ENCODE measurements at regions not wholly inside any gene's neighbourhood (a gene's known extent, or its start where the extent isn't known, plus 50 kb on each side); places are given as distances from the start of the nearest gene placed in this dataset.
"Not testable (repeated sequence)": the region's sequence is repeated elsewhere in the genome, so short reads cannot be mapped to it uniquely, and the experiment has no call there.

GRCh38 chr6:125354649-125355048, 52.9 kb upstream of the HDDC2 start:
- no peak for DNase-seq (ENCODE audit: low spot score)

DNA sequence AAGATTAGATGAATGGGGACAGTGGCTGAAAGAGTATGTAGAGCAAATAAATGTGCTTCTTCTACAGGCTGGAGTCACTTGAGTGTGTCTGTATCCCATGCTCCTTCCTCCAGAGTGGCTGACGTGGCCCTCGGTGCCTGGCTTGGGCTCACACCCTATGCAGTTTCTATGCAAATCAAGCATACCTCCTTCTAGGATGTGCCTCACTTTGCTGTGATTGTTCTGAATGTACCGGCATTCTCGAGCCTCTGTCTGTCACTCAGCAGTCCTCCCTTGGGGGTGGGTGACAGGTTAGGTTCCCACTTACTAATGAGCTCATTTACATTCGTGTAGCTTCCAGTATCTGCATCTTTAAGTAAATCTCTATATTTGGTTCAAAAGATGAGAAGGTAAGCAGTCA, 55.1 kb upstream of the HDDC2 start:
- DNase-seq (ENCODE audit: low spot score), result no peak

DNA sequence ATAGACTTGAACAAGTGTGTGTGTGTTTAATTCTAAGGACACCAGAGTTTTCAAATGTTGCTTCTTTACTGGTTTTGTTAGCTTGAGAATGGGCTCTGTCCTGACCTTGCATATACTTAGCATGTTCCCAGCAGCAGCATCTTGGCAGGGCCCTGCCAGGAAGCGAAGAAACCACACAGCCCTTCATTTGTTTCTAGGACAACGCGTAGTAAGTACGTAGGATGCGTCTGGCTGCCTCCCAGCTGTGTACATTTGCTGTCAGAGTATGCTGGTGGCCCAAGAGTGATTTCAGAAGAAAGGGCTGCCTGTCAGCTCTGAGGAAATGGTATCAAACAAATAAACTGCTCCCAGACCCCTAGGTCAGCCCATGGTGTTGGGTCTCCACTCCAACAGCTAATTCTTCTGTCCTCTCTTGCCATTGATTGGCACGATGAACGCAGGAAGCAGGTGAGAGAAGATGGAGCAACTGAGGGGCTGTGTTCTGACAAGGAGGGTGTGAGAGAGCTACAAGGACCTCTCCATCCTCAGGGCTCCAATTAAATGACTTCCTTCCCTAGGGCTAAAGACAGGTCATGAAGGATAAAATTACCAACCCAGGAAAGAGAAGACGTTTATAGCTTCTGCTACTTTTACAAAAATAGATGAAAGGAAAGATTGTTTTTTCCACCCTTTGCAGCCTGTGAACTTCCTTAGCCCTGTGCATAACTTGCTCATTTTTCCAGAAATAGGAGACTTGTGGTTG, 55.9 kb upstream of the HDDC2 start:
- no peak for DNase-seq (ENCODE audit: low spot score)

GRCh38 chr6:125358898-125359297, 57.1 kb upstream of the HDDC2 start:
- DNase-seq (ENCODE audit: low spot score), result no peak

DNA sequence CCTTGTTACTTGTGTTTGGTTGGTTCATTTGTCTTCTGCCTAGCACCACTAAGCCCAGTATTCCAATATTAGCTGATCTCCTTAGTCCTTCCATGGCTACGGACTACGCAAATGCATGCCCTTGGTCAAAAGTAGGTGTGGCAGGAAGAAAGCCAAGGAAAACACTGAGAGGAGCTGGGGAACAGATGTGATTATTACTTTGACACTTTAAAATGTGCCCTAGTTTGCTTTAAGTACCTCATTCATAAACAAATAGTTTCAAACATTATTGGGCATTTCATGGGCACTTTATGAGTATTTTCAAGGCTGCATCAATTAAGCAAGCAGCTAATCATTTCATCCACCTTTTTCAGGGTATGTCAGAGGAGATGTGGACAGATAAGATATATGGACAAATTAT, 60.1 kb upstream of the HDDC2 start:
- no peak for DNase-seq (ENCODE audit: low spot score)

DNA sequence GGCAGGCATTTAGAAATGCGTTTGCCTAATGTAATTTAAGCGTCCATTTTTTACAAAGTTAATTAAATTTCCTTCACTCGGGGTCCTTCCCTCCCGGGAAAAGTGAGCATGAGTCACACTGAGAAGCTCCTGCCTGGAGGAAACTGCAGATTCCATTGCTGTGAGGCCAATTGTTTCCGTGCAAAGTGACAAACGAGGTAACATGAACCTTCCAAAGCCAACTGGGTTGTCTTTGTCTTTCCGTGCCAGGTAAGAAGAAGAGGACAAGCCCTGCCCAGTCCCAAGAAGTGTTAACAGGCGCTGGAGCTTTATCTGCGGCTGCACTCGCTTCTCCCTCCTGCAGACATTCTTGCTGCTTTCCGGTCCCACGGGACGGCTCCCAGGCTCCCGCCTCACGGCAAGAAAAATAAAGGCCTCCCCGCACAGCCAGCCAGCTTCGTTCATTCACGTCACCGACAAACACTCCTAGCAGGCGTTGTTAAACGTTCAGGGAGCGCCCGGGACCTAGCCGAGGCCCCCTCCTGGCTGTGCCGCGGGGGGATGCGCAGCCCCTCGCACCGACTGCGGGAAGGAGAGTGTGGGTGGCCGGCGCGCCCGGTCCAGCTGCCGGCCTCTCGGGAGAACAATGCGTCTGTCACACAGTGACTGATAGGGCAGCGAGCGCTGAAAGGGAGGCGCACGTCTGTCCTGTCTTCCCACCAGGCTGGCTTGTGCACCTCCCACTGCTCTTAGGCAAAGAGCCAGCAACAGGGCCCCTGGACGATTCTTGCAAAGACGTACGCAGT, 61.5 kb upstream of the HDDC2 start:
- DNase-seq (ENCODE audit: low spot score), result peak; percentile 19

GRCh38 chr6:125363824-125364165, 62.0 kb upstream of the HDDC2 start:
- DNase-seq (ENCODE audit: low spot score), result no peak

GRCh38 chr6:125365230-125365629, 63.5 kb upstream of the HDDC2 start:
- no peak for DNase-seq (ENCODE audit: low spot score)

- DNase-seq (ENCODE audit: low spot score), result no peak
Measured at GRCh38 chr6:125367036-125367782, 65.4 kb upstream of the HDDC2 start.

GRCh38 chr6:125370343-125370742, 68.6 kb upstream of the HDDC2 start:
- no peak for DNase-seq (ENCODE audit: low spot score)

- DNase-seq (ENCODE audit: low spot score), result no peak
Measured at GRCh38 chr6:125375013-125375412, 73.2 kb upstream of the HDDC2 start.

DNA sequence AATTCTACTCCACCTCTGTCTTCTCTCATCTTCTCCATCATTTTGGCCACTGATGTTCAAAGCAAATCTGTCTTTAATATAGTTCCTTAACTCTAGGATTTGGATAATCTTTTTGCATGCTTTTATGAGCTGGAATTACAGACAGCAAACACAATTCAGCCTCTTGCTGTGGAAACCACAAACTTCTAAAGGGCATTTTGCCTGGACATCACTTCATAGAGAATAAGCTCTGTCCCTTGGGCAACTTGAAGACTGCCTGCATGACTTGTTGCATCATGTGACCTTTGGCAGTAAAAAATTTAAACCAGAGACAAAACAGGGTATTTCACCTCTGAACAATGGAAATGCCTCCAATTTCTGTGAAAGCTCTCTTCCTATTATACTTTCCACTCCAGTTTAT, 74.1 kb upstream of the HDDC2 start:
- DNase-seq (ENCODE audit: low spot score), result no peak

DNA sequence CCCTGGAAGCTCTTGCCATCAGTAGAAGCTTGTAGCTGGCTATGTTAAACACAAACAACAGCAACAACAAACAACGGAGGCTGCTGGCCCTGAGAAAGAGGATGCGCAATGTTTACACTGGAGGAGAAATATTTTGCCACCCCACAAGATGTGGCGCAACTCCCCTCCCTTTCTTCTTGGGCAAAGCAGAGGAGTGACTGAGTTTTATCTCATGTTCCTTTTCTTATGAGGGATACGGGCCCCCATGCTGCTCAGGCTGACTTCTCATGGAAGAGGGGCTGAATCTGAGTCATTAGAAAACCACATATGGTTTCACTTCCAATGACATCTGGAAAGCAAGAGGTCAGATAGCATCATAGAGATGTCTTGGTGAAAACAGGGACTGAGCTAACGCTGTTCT, 75.9 kb upstream of the HDDC2 start:
- no peak for DNase-seq (ENCODE audit: low spot score)

- DNase-seq (ENCODE audit: low spot score), result no peak
Measured at GRCh38 chr6:125379174-125379573, 77.4 kb upstream of the HDDC2 start.

- no peak for DNase-seq (ENCODE audit: low spot score)
Measured at GRCh38 chr6:125380474-125380873, 78.7 kb upstream of the HDDC2 start.

- not testable (repeated sequence) for DNase-seq (ENCODE audit: low spot score)
Measured at GRCh38 chr6:125386337-125386736, 84.6 kb upstream of the HDDC2 start.

DNA sequence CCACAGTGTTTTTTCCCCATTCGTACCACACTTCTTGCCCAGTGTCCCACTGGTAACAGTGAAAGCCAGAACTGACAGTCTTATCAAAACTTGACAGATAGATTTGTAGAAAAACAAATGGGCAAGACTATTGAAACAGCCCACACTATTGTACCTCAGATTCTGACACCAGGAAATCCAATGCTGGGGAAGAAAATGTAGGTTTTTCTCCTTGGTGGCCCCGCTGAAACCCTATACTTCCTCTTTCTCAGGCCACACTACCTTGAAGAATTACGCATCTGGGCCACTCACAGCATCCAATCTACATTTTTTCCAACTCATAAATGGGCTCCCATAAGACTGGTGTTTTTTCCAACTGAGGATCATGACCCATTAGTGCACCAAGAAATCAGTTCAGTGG, 90.9 kb upstream of the HDDC2 start:
- DNase-seq (ENCODE audit: low spot score), result no peak

- no peak for DNase-seq (ENCODE audit: low spot score)
Measured at GRCh38 chr6:125393449-125393858, 91.7 kb upstream of the HDDC2 start.

DNA sequence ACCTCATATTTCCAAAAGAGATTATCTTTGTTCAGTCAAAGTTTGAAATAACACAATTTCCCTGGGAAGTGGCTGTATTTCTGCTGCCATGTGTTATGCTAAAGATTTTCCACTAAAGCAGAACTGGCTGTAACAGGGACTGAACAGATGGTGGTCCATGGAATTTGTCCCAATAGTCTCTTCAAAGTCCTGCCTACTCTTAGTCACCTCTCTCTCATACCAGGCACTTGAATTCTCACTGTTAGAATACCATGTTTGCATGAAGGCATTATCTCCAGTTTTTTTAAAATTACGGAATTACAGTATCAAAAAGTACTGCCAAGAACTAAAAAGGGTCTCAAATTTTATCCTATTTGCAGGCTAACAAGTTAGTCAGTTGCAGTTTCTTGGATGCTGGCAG, 105.0 kb upstream of the HDDC2 start:
- no peak for DNase-seq (ENCODE audit: low spot score)

DNA sequence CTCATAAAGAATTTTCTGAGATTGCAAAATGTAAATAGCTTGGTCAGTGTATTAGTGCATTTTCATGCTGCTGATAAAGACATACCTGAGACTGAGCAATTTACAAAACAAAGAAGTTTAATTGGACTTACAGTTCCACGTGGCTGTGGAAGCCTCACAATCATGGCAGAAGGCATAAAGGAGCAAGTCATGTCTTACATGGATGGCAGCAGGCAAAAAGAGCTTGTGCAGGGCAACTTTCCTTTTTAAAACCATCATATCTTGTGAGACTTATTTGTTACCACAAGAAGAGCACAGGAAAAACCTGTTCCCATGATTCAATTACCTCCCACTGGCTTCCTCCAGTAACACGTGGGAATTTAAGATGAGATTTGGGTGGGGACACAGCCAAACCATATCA, 112.7 kb upstream of the HDDC2 start:
- DNase-seq (ENCODE audit: low spot score), result no peak

- no peak for DNase-seq (ENCODE audit: low spot score)
Measured at GRCh38 chr6:125415913-125416312, 114.1 kb upstream of the HDDC2 start.

- DNase-seq (ENCODE audit: low spot score), result no peak
Measured at GRCh38 chr6:125421836-125422235, 120.1 kb upstream of the HDDC2 start.

GRCh38 chr6:125423047-125423446, 121.3 kb upstream of the HDDC2 start:
- no peak for DNase-seq (ENCODE audit: low spot score)
